WI38 (cell line): ENCODE measurements at regions not wholly inside any gene's neighbourhood (a gene's known extent, or its start where the extent isn't known, plus 50 kb on each side); places are given as distances from the start of the nearest gene placed in this dataset.

Experiments used
- H3K4me3 ChIP-seq: 2 replicates; pipeline ENCODE4 v1.5.1; 2011; ENCODE audit warnings: low read depth, mild to moderate bottlenecking, control low read depth, low read length
- TF ChIP-seq, protein P1 (sequence below): IDR thresholded peaks from 2 replicates; pipeline ENCODE4 v1.5.1; 2012; ENCODE audit warnings: low read depth, mild to moderate bottlenecking, control low read depth, low read length

DNA sequence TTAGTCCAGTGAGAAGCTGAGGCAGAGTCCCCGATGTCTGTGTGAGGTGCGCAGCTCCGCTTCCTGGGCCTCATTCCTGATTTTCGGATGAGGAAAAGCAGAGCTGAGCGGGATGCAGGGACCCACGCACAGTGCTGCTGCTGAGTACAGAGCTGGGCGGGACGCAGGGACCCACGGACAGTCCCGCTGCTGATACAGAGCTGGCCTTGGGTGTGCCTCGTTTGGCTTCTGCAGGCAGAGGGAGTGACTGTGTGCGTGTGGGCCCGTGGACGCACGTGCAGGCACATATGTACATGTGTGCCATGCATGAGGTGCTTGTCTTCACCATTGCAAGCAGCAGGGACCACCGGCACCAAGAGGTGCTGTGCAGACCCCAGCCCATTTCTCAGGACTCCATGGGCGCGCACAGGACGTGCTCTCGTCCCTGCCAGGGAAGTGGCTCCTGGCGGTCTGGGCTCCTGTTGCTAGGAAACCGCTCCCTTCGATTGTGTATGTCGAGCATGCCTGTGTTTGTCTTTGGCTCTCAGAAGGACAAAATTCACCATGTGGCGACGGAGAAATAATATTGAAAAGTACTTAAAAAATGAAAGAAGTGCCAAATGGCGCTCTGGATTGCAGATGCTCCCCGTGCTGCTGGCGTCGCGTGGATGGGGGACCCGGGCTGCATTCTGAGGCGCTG, 303.8 kb upstream of the MKI67 start:
- TF ChIP-seq, protein P1, sequence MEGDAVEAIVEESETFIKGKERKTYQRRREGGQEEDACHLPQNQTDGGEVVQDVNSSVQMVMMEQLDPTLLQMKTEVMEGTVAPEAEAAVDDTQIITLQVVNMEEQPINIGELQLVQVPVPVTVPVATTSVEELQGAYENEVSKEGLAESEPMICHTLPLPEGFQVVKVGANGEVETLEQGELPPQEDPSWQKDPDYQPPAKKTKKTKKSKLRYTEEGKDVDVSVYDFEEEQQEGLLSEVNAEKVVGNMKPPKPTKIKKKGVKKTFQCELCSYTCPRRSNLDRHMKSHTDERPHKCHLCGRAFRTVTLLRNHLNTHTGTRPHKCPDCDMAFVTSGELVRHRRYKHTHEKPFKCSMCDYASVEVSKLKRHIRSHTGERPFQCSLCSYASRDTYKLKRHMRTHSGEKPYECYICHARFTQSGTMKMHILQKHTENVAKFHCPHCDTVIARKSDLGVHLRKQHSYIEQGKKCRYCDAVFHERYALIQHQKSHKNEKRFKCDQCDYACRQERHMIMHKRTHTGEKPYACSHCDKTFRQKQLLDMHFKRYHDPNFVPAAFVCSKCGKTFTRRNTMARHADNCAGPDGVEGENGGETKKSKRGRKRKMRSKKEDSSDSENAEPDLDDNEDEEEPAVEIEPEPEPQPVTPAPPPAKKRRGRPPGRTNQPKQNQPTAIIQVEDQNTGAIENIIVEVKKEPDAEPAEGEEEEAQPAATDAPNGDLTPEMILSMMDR: no peak
- H3K4me3 ChIP-seq: no peak overlapping the region

DNA sequence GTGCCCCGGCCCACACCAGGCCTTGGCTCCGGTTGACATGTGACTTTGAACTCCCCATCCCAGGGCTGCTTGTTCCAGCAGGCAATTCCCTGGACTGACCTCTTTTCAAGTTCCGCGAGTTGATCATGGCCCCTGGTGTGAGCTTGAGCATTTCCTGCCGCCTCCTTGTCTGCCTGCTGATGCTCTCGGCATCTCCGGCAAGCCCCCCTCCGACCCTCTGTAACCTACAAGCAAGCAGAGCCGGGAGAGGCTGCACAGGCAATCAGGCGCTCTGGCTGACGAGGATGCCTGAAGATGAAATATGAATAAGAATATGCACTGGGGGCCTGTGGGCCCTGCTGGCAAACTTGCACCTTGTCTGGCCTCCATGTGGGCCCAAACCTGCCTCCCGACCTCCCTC, 304.9 kb upstream of the MKI67 start:
- H3K4me3 ChIP-seq: no peak overlapping the region
- TF ChIP-seq, protein P1: no peak

DNA sequence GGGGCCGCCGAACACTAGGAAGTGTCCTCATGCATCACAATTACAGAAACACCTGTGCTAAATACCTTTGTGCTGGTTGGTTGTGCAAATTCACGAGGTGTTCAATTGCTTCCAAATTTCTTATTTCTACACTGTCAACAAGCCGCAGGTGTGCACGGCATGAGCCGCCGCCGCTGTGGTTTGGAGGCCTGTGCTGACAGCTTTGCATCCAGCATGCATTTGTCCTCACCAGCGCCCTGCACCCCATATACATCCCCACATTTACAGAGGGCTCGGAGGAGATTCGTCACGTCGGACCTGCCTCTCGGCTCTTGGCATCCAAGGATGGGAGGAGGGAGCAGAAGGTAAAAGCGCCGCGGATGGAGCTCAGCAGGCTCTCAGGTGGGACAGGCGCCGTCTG, 305.3 kb upstream of the MKI67 start:
- H3K4me3 ChIP-seq: no peak overlapping the region
- TF ChIP-seq, protein P1: no peak

DNA sequence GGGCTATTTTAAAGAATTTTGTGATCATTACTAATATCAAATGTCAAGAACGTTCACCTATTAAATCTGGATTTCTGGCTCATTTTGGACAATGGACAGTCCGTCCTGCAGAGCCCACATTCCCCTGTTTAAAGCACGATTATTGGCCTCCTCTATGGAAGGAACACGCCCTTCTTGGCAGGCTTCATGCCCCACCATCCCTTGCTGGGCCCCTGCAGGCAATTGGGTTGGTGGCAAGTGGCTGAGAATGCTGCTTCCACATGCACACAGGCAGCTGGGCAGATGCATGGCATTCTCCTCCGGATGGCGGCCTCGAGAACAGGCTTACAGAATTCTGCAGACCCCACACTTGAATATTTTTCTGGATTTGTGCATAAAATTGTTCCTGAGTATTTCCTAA, 305.8 kb upstream of the MKI67 start:
- no peak overlapping the region for H3K4me3 ChIP-seq
- TF ChIP-seq, protein P1: no peak

DNA sequence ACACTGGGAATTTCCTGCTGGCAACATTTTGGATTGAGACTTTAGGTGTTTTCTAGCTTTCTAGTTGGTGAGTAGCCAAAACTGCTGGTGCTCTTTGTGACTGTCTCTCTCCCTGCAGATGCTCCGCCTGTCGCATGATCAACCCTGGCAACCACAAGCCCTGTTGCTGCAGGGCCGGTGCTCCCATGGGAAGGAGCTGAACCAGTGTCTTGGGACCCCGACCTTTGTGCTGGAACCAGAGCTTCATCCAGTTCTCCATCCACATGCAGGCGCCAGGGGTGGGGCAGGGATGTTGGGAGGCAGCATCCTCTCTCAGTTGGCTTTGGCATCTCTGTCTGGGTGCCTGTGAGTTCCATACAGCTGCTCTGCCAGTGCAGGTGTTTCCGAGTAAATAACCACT, 306.2 kb upstream of the MKI67 start:
- TF ChIP-seq, protein P1: no peak
- no peak overlapping the region for H3K4me3 ChIP-seq

DNA sequence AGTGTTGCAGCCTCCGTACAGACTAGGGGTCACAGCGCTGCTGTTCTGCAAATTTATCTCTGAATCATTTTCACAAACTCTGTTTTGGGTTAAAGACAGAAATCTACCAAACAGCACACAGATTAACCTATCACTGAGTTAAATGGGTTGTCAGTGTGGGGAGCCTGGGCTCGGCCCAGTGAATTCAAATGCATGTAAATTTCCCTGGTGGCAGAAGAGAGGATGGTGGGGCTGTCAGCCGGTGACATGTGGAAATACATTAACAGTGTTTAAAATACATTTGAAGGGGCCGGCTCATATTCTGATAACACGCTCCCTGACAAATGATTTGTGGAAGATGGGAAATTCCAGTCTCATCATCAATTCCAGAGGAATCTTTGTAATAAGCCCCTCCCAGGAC, 309.6 kb upstream of the MKI67 start:
- no peak overlapping the region for H3K4me3 ChIP-seq

DNA sequence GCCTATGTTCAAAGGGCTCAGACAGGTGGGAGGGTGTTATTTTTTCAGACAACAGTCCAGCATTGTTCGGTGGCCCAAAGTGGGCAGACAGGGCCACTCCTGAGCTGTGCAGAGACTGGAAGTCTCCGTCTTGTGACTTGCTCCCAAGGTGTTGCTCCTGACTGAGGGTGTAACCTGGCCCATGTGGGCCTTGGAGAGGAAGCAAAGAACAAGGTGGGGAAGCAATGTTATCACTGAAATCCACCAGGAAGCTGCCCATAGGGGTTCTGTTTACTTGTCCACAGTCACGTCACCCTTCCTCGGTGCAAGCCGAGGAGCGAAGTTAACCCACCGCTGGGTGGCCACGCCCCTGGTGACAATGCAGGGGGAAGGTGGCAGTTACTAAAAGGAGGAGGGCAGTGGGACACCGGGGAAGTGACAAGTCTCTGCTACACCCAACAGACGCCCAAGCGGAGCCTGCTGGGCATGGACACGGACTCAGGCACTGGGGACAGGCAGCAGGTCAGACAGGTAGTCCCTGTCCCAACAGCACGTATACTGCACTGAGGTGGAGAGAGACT, 311.6 kb upstream of the MKI67 start:
- no peak overlapping the region for H3K4me3 ChIP-seq
- TF ChIP-seq, protein P1: no peak

More for the DNA sequence above, 309.6 kb upstream of the MKI67 start:
- TF ChIP-seq, protein P1: no peak
